Hepatocyte (in vitro differentiated cells): ENCODE measurements at regions not wholly inside any gene's neighbourhood (a gene's known extent, or its start where the extent isn't known, plus 50 kb on each side); places are given as distances from the start of the nearest gene placed in this dataset.

ENCODE experiments used
- DNase-seq: peaks from one replicate; pipeline ENCODE4 v3.0.0-alpha.2; 2016; ENCODE audit warnings: low spot score
- H2AFZ ChIP-seq: fragments of 200-600 bp; sonication (generic); 2 replicates; pipeline ENCODE4 v1.6.0; 2016; ENCODE audit warnings: antibody characterized with exemption, mild to moderate bottlenecking
- H3K27ac ChIP-seq: fragments of 200-600 bp; sonication (generic); 2 replicates; pipeline ENCODE4 v1.5.1; 2016; ENCODE audit warnings: mild to moderate bottlenecking
- H3K27me3 ChIP-seq: fragments of 200-600 bp; sonication (generic); 2 replicates; pipeline ENCODE4 v1.6.1; 2016
- H3K36me3 ChIP-seq: fragments of 200-600 bp; sonication (generic); replicated peaks from 2 replicates; pipeline ENCODE4 v1.5.1; 2016; ENCODE audit warnings: low read depth; ENCODE audit not compliant: insufficient read depth
- H3K4me1 ChIP-seq: fragments of 200-600 bp; sonication (generic); 2 replicates; pipeline ENCODE4 v1.5.1; 2016; ENCODE audit warnings: mild to moderate bottlenecking, moderate library complexity; ENCODE audit not compliant: insufficient read depth
- H3K4me2 ChIP-seq: fragments of 200-600 bp; sonication (generic); 2 replicates; pipeline ENCODE4 v1.6.0; 2016
- H3K4me3 ChIP-seq: fragments of 200-600 bp; sonication (generic); 2 replicates; pipeline ENCODE4 v1.5.1; 2016; ENCODE audit warnings: mild to moderate bottlenecking
- H3K79me2 ChIP-seq: fragments of 200-600 bp; sonication (generic); 2 replicates; pipeline ENCODE4 v1.6.0; 2017; ENCODE audit warnings: mild to moderate bottlenecking
- H3K9me2 ChIP-seq: fragments of 200-600 bp; sonication (generic); replicated peaks from 2 replicates; pipeline ENCODE4 v1.6.0; 2017; ENCODE audit warnings: mild to moderate bottlenecking; ENCODE audit not compliant: insufficient read depth
- H3K9me3 ChIP-seq: fragments of 200-600 bp; sonication (generic); 2 replicates; pipeline ENCODE4 v1.5.1; 2016; ENCODE audit warnings: low read depth, mild to moderate bottlenecking
- H4K20me1 ChIP-seq: fragments of 200-600 bp; sonication (generic); 2 replicates; pipeline ENCODE4 v1.6.0; 2016; ENCODE audit warnings: mild to moderate bottlenecking; ENCODE audit not compliant: insufficient read depth, poor library complexity, severe bottlenecking
- EZH2 ChIP-seq: fragments of 200-600 bp; sonication (generic); IDR thresholded peaks from 2 replicates; pipeline ENCODE4 v1.6.1; 2016; ENCODE audit warnings: antibody characterized with exemption, mild to moderate bottlenecking, borderline replicate concordance
- EZH2phosphoT487 ChIP-seq: fragments of 200-600 bp; sonication (generic); IDR thresholded peaks from one replicate; pipeline ENCODE4 v1.6.1; 2018; ENCODE audit warnings: antibody characterized with exemption, mild to moderate bottlenecking, low read depth, moderate library complexity; ENCODE audit not compliant: unreplicated experiment, severe bottlenecking
- WGBS: methylation state at CpG from one replicate; pipeline ENCODE4 v1.1.6; 2016; ENCODE audit warnings: low lambda C conversion rate; ENCODE audit errors: missing lambda C conversion rate; 5-methylcytosine and 5-hydroxymethylcytosine counted together
- TF ChIP-seq, protein P1 (sequence below): fragments of 200-600 bp; sonication (generic); IDR thresholded peaks from 2 replicates; pipeline ENCODE4 v1.5.1; 2016; ENCODE audit warnings: antibody characterized with exemption, mild to moderate bottlenecking; ENCODE audit not compliant: poor library complexity

GRCh38 chr1:215287362-215287761 lies 204.8 kb downstream of the KCNK2 start:
- Histone ChIP-seq H3K4me1 (no peaks in the 10 kb centered on the region), H3K9me3 (no peaks in the 10 kb centered on the region), H3K4me3 (no peak overlapping the region), H4K20me1 (no peaks in the 10 kb centered on the region), H3K27ac (no peak overlapping the region), H3K4me2 (no peak overlapping the region), H3K9me2 (no peaks in the 10 kb centered on the region), H3K79me2 (no peaks in the 10 kb centered on the region), H2AFZ (no peak overlapping the region), H3K27me3 (no peaks in the 10 kb centered on the region), H3K36me3 (no peaks in the 10 kb centered on the region)
- 33% methylated on average over 2 of the region's 2 CpGs for WGBS
- TF ChIP-seq, protein P1, sequence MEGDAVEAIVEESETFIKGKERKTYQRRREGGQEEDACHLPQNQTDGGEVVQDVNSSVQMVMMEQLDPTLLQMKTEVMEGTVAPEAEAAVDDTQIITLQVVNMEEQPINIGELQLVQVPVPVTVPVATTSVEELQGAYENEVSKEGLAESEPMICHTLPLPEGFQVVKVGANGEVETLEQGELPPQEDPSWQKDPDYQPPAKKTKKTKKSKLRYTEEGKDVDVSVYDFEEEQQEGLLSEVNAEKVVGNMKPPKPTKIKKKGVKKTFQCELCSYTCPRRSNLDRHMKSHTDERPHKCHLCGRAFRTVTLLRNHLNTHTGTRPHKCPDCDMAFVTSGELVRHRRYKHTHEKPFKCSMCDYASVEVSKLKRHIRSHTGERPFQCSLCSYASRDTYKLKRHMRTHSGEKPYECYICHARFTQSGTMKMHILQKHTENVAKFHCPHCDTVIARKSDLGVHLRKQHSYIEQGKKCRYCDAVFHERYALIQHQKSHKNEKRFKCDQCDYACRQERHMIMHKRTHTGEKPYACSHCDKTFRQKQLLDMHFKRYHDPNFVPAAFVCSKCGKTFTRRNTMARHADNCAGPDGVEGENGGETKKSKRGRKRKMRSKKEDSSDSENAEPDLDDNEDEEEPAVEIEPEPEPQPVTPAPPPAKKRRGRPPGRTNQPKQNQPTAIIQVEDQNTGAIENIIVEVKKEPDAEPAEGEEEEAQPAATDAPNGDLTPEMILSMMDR: no peak
- TF ChIP-seq EZH2 (no peak), EZH2phosphoT487 (no peak)
- DNase-seq: no peak

DNA sequence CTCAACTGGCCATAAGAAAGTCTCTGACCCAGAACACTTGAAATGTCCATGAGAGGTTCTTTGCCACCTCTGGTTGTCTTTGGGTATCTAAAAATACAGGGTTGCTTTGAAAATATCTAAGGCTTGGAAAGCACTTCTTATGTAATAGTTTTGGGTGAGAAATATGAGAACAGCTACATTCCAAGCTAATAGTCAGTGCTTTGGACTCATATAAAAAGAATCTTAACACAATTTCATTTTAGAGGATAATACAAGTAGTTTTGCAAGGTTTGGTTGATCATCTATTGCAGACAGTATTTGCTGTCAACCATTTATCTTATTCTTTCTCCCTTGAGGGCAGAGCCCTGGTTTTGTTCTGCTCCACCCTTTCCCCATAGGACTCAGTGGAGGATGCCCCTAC lies 207.5 kb downstream of the KCNK2 start:
- no peak overlapping the region for H2AFZ ChIP-seq
- H3K27me3 ChIP-seq: no peaks in the 10 kb centered on the region
- no peaks in the 10 kb centered on the region for H3K4me1 ChIP-seq
- no peak overlapping the region for H3K4me3 ChIP-seq
- no peaks in the 10 kb centered on the region for H3K79me2 ChIP-seq
- H3K9me3 ChIP-seq: no peaks in the 10 kb centered on the region
- no peak overlapping the region for H3K4me2 ChIP-seq
- H3K9me2 ChIP-seq: no peaks in the 10 kb centered on the region
- DNase-seq: no peak
- no peak overlapping the region for H3K27ac ChIP-seq
- H3K36me3 ChIP-seq: no peaks in the 10 kb centered on the region
- H4K20me1 ChIP-seq: no peaks in the 10 kb centered on the region
- TF ChIP-seq EZH2 (no peak), EZH2phosphoT487 (no peak)
- TF ChIP-seq, protein P1: no peak

DNA sequence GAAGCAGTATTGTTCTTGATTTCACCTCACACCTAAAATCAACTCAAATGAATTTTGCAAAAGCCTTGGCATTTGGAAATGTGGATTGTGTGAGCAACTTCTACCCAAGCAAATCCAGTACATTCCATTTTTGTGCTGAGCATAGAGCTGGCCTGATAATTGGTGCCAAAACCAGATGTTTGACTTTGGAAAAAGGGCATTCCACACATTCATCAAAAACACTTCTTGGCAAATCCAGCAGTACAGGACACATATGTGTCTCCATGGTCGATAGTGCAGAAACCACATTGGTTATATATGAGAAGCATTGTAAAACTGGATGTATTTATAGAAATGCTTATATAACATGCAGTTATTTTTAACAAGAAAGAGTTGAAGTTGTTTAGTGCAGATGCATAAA lies 210.4 kb downstream of the KCNK2 start:
- TF ChIP-seq EZH2phosphoT487 (no peak), EZH2 (no peak)
- TF ChIP-seq, protein P1: no peak
- H4K20me1 ChIP-seq: no peaks in the 10 kb centered on the region
- DNase-seq: no peak
- H3K9me2 ChIP-seq: no peaks in the 10 kb centered on the region
- H3K27me3 ChIP-seq: no peaks in the 10 kb centered on the region
- no peaks in the 10 kb centered on the region for H3K9me3 ChIP-seq
- no peaks in the 10 kb centered on the region for H3K4me1 ChIP-seq
- no peak overlapping the region for H3K27ac ChIP-seq
- 59% methylated on average over 1 of the region's 1 CpG for WGBS
- no peak overlapping the region for H3K4me3 ChIP-seq
- no peak overlapping the region for H2AFZ ChIP-seq
- no peaks in the 10 kb centered on the region for H3K79me2 ChIP-seq
- H3K4me2 ChIP-seq: no peak overlapping the region
- H3K36me3 ChIP-seq: no peaks in the 10 kb centered on the region

- WGBS: 96% methylated on average over 2 of the region's 2 CpGs
- Histone ChIP-seq H3K79me2 (no peaks in the 10 kb centered on the region), H3K27me3 (no peaks in the 10 kb centered on the region), H3K4me3 (no peak overlapping the region), H3K27ac (no peak overlapping the region), H2AFZ (no peak overlapping the region), H3K4me2 (no peak overlapping the region), H4K20me1 (no peaks in the 10 kb centered on the region), H3K4me1 (no peaks in the 10 kb centered on the region), H3K9me3 (no peaks in the 10 kb centered on the region), H3K9me2 (no peaks in the 10 kb centered on the region), H3K36me3 (no peaks in the 10 kb centered on the region)
- no peak for DNase-seq
- TF ChIP-seq, protein P1: no peak
Observed at GRCh38 chr1:215306426-215306825, 223.9 kb downstream of the KCNK2 start.
